ENCODE measurements at regions not wholly inside any gene's neighbourhood (a gene's known extent, or its start where the extent isn't known, plus 50 kb on each side); places are given as distances from the start of the nearest gene placed in this dataset.
A peak's percentile ranks its signal among the peaks of the same experiment; 100 is the strongest.
"Not testable (repeated sequence)": the region's sequence is repeated elsewhere in the genome, so short reads cannot be mapped to it uniquely, and the experiment has no call there.

DNA sequence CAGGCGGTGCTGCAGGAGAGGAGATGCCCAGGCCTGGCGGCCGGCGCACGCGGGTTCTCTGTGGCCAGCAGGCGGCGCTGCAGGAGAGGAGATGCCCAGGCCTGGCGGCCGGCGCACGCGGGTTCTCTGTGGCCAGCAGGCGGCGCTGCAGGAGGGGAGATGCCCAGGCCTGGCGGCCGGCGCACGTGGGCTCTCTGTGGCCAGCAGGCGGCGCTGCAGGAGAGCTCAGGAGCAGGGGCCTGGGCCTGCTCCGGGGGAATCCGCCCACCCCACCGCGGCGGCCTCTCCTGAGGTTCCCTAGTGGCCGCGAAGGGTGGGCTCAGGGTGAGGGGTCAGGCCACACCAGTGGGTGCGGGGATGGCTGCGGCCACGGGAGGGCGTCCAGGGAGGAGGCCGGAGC is 75.9 kb downstream of the OR4F16 start:
- not testable (repeated sequence) for DNase-seq (ENCODE audit: extremely low read depth, low read depth)

DNA sequence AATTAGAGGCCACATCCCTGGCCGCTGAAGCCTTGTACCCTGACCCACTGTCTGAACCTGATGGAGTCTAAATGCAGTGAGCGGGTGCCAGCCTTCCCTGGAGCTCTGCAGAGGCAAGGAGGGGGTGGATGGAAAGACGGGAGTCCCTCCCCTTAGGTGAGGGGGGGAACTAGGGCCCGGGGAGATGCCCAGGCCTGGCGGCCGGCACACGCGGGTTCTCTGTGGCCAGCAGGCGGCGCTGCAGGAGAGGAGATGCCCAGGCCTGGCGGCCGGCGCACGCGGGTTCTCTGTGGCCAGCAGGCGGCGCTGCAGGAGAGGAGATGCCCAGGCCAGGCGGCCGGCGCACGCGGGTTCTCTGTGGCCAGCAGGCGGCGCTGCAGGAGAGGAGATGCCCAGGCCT is 77.3 kb downstream of the OR4F16 start:
- not testable (repeated sequence) for DNase-seq (ENCODE audit: extremely low read depth, low read depth)

DNA sequence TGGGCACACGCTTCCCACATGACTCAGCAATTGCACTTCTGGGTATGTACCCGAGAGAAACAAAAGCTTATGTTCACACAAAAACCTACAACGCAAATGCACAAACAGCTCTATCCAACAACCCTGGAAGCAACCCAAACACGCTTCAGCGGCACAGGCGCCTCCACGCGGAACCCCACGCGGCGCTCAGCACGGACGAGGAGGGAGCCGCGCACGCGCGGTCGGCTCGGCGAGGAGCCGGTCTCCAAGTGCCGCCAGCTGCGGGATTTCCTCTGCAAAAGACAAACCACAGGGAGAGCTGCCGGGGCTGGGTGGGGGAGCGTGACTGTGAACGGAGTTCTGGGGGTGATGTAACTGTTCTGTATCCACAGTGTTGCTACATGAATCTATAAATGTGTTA is 81.2 kb downstream of the OR4F16 start:
- not testable (repeated sequence) for DNase-seq (ENCODE audit: extremely low read depth, low read depth)

DNA sequence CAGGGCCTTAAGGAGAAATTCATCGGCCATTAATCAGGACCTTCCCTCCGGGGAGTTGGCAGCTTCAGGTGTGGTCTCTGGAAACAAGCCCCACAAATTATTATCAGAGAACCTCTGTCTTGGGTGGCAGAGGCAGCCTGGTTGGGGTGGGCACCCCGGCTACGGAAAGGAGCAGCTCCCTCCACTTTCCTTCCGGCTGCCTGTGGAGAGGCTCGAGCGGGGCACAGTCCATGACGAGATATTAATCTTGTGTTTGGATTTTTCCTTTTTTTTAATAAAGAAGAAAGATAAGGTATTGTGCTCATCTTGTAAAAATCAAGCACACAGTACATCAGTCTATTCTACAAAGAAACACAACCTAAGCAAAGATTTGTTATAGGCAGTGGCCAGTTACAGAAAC is 98.2 kb downstream of the OR4F16 start:
- DNase-seq (ENCODE audit: extremely low read depth, low read depth) = not testable (repeated sequence)

DNA sequence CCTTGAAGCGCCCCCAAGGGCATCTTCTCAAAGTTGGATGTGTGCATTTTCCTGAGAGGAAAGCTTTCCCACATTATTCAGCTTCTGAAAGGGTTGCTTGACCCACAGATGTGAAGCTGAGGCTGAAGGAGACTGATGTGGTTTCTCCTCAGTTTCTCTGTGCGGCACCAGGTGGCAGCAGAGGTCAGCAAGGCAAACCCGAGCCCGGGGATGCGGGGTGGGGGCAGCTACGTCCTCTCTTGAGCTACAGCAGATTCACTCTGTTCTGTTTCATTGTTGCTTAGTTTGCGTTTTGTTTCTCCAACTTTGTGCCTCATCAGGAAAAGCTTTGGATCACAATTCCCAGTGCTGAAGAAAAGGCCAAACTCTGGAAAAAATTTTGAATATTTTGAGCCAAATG is 100.5 kb downstream of the OR4F16 start:
- TF ChIP-seq, protein P1, sequence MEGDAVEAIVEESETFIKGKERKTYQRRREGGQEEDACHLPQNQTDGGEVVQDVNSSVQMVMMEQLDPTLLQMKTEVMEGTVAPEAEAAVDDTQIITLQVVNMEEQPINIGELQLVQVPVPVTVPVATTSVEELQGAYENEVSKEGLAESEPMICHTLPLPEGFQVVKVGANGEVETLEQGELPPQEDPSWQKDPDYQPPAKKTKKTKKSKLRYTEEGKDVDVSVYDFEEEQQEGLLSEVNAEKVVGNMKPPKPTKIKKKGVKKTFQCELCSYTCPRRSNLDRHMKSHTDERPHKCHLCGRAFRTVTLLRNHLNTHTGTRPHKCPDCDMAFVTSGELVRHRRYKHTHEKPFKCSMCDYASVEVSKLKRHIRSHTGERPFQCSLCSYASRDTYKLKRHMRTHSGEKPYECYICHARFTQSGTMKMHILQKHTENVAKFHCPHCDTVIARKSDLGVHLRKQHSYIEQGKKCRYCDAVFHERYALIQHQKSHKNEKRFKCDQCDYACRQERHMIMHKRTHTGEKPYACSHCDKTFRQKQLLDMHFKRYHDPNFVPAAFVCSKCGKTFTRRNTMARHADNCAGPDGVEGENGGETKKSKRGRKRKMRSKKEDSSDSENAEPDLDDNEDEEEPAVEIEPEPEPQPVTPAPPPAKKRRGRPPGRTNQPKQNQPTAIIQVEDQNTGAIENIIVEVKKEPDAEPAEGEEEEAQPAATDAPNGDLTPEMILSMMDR (IDR thresholded peaks at IDR 0.05; ENCODE audit: low read depth, low read length) = peak; percentile 6
- not testable (repeated sequence) for DNase-seq (ENCODE audit: extremely low read depth, low read depth)
